Stimulated activated CD8-positive, alpha-beta memory T cell treated with anti-CD3 and anti-CD28 coated beads, Interleukin-7, amount 100 ng/mL, for 4 hours (primary cell): ENCODE measurements at regions not wholly inside any gene's neighbourhood (a gene's known extent, or its start where the extent isn't known, plus 50 kb on each side); places are given as distances from the start of the nearest gene placed in this dataset.
A peak's percentile ranks its signal among the peaks of the same experiment; 100 is the strongest.
"Not testable (repeated sequence)": the region's sequence is repeated elsewhere in the genome, so short reads cannot be mapped to it uniquely, and the experiment has no call there.

Experiments
- DNase-seq, 2 donors: peaks; one replicate each; pipeline ENCODE4 v3.0.0-alpha.2; 2020; ENCODE audit warnings: low read depth in 2 of 2

- no peak for DNase-seq
These were observed 115.5 kb upstream of the GNAI1 start for GRCh38 chr7:80018941-80019808.

- no peak for DNase-seq
These were observed 117.4 kb upstream of the GNAI1 start for GRCh38 chr7:80017101-80017698.

- no peak for DNase-seq
These were observed 120.1 kb upstream of the GNAI1 start for GRCh38 chr7:80014511-80014910.

- DNase-seq: no peak
These were observed 126.6 kb upstream of the GNAI1 start for GRCh38 chr7:80008039-80008438.

- no peak for DNase-seq
These were observed 131.8 kb upstream of the GNAI1 start for GRCh38 chr7:80002865-80003264.

- DNase-seq: no peak
These were observed 136.3 kb upstream of the GNAI1 start for GRCh38 chr7:79998363-79998762.

GRCh38 chr7:79997345-79997744 is 137.3 kb upstream of the GNAI1 start:
- no peak for DNase-seq

GRCh38 chr7:79995741-79996140 is 138.9 kb upstream of the GNAI1 start:
- DNase-seq: not testable (repeated sequence)

- DNase-seq: no peak
These were observed 146.0 kb upstream of the GNAI1 start for GRCh38 chr7:79988653-79989052.

- no peak for DNase-seq
These were observed 150.4 kb upstream of the GNAI1 start for GRCh38 chr7:79984210-79984609.

GRCh38 chr7:79982141-79982770 is 152.4 kb upstream of the GNAI1 start:
- DNase-seq: no peak

GRCh38 chr7:79980376-79980775 is 154.3 kb upstream of the GNAI1 start:
- DNase-seq: no peak

GRCh38 chr7:79979437-79979836 is 155.2 kb upstream of the GNAI1 start:
- DNase-seq: no peak

- no peak for DNase-seq
These were observed 157.2 kb upstream of the GNAI1 start for GRCh38 chr7:79977481-79977880.

- peak in 1 of 2 donors; percentile 1 for DNase-seq
These were observed 158.0 kb upstream of the GNAI1 start for GRCh38 chr7:79976711-79977020.

- not testable (repeated sequence) for DNase-seq
These were observed 158.5 kb upstream of the GNAI1 start for GRCh38 chr7:79975986-79976710.

- no peak for DNase-seq
These were observed 161.2 kb upstream of the GNAI1 start for GRCh38 chr7:79973455-79973854.

- no peak for DNase-seq
These were observed 163.6 kb upstream of the GNAI1 start for GRCh38 chr7:79971058-79971457.

GRCh38 chr7:79968894-79969293 is 165.7 kb upstream of the GNAI1 start:
- no peak for DNase-seq

- DNase-seq: no peak
These were observed 166.5 kb upstream of the GNAI1 start for GRCh38 chr7:79968077-79968648.

GRCh38 chr7:79965946-79966345 is 168.7 kb upstream of the GNAI1 start:
- DNase-seq: no peak

- no peak for DNase-seq
These were observed 170.2 kb upstream of the GNAI1 start for GRCh38 chr7:79964463-79964862.
